Stimulated activated CD4-positive, alpha-beta T cell treated with anti-CD3 and anti-CD28 coated beads, TNF-alpha, amount 100 ng/mL, for 4 hours (primary cell): ENCODE measurements at regions not wholly inside any gene's neighbourhood (a gene's known extent, or its start where the extent isn't known, plus 50 kb on each side); places are given as distances from the start of the nearest gene placed in this dataset.
"Not testable (repeated sequence)": the region's sequence is repeated elsewhere in the genome, so short reads cannot be mapped to it uniquely, and the experiment has no call there.

Experiments
- DNase-seq, 3 experiments: peaks; one replicate each; pipeline ENCODE4 v3.0.0-alpha.2; 2020; ENCODE audit warnings: low read depth in 3 of 3

- DNase-seq, result no peak
Measured at GRCh38 chrX:52261125-52261462, 76.4 kb downstream of the MAGED4 start.

GRCh38 chrX:52261463-52262194, 76.9 kb downstream of the MAGED4 start:
- DNase-seq, result peak; percentile 74 to 75 (median 75)

- DNase-seq, result peak in 1 of 3 experiments; percentile 1
Measured at GRCh38 chrX:52262195-52262546, 77.5 kb downstream of the MAGED4 start.

DNA sequence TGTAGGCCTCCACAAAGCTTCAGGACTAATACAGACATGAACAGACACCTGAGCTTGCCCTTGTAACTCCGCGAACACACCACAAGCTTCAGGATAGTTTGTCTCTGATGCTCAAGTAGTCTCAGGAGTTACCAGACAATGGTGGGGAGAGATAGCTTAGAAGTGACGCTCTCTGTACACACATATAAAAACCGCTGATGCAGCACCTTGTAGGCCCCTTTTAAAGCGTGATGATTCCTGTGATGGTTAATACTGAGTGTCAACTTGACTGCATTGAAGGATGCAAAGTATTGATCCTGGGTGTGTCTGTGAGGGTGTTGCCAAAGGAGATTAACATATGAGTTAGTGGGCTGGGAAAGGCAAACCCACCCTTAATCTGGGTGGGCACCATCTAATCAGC, 78.7 kb downstream of the MAGED4 start:
- DNase-seq, result no peak

- DNase-seq, result no peak
Measured at GRCh38 chrX:52265713-52266112, 81.0 kb downstream of the MAGED4 start.

GRCh38 chrX:52268502-52268901, 83.8 kb downstream of the MAGED4 start:
- not testable (repeated sequence) for DNase-seq

DNA sequence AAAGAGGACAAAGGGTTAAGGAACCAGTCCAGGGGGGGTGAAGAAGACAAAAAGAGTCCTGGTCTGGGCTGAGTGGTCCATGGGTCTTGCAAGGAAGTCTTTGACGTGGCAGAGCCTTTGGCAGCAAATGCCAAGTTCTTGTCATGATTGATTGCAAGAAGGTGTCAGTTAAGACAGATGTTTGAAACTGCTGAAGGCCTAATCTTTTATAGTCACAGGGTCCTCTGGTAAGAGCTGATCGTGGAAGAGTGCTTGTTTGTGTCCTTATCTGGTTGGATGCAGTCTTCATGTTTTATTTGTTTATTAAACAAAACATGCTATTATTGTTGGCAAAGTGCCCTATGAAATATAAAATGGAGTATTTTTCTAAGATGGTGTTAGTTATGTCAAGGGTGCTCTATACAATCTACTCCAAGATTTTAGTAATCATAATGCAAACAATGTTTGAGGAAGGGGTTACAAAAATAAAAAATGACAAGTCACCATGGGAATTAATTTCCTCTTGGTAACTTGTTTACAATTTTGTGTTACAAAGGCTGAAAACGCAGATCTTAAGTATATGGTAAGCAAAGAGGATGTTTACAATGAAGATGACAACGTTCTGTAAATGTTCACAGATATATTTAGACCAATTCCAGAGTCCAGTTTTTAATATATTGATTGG, 85.9 kb downstream of the MAGED4 start:
- no peak for DNase-seq

- DNase-seq, result no peak
Measured at GRCh38 chrX:52271206-52271605, 86.5 kb downstream of the MAGED4 start.

DNA sequence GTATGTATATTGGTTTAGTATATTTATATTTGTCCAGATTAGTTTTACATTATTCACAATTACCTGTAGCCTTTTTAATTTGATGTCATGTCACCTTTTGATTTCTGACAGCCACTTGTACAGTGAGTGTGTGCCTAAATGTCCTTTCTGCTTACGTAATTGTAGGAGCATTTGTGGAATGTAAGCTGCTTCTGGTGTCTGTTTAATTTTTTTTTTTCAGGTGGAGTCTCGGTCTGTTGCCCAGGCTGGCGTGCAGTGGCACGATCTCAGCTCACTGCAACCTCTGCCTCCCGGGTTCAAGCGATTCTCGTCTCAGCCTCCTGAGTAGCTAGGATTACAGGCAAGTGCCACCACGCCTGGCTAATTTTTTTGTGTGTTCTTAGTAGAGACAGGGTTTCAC, 91.2 kb upstream of the XAGE2 start:
- no peak for DNase-seq

DNA sequence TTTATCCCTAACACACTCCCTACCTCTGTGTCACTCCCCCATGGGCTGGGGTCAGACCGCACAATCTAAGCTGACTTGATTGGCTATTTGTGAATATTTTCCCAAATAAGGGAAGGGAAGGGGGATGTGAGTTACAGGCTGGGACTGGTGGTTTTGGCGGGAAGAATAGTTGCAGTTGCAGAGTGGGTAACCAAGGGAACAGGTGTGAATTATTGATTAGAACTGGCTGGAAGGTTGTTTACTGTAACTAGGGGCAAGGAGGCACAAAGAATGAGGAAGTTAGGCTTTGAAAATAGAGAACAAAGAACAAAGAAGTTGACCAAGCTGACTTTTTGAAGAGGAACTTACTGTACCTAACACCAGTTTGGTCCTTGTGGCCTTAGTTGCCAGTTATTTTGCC, 88.0 kb upstream of the XAGE2 start:
- no peak for DNase-seq

DNA sequence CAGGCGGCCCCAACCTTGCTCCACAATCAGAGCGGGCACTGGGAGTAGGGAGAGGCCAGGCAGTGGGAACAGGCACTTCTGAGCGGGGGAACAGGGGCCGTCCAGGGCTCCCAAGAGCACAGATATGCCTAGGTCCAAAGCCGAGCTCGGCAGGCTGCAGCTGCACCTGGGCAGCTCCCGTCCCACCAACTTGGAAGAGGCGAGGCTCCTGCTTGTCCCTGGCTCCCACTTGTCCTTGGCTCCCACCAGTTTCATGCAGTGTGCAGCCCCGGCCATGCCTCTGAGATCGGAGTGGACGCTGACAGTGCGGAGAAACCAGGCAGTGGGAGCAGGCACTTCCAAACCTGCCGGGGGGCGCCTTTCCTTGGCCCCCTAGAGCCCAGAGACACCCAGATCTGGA, 84.0 kb upstream of the XAGE2 start:
- DNase-seq, result no peak

DNA sequence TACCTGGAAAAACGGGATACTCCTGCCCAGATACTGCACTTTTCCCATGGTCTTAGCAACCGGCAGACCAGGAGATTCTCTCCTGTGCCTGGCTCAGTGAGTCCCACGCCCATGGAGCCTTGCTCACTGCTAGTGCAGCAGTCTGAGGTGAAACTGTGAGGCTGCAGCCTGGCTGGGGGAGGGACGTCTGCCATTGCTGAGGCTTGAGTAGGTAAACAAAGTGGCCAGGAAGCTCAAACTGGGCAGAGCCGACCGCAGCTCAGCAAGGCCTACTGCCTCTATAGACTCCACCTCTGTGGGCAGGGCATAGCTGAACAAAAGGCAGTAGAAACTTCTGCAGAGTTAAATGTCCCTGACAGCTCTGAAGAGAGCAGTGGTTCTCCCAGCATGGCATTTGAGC, 69.9 kb upstream of the XAGE2 start:
- not testable (repeated sequence) for DNase-seq

DNA sequence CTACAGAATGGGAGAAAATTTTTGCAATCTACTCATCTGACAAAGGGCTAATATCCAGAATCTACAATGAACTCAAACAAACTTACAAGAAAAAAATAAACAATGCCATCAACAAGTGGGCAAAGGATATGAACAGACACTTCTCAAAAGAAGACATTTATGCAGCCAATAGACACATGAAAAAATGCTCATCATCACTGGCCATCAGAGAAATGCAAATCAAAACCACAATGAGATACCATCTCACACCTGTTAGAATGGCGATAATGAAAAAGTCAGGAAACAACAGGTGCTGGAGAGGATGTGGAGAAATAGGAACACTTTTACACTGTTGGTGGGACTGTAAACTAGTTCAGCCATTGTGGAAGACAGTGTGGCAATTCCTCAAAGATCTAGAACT, 60.3 kb upstream of the XAGE2 start:
- DNase-seq, result not testable (repeated sequence)
